Stomach (tissue), 4 donors: ENCODE measurements at regions not wholly inside any gene's neighbourhood (a gene's known extent, or its start where the extent isn't known, plus 50 kb on each side); places are given as distances from the start of the nearest gene placed in this dataset.

ENCODE experiments used
- CTCF ChIP-seq, 7 experiments: fragments of 450-650 bp in 4 of 7; fragments of 200-600 bp in 3 of 7; sonication (generic) in 3 of 7; IDR thresholded peaks; one replicate each; pipeline ENCODE4 v1.5.1; 2016 to 2019; ENCODE audit warnings: antibody characterized with exemption in 7 of 7, control low read depth in 2 of 7, mild to moderate bottlenecking in 1 of 7
- EP300 ChIP-seq: sonication (generic); formaldehyde crosslinking; IDR thresholded peaks from one replicate; pipeline ENCODE4 v1.6.1; 2017; ENCODE audit warnings: antibody characterized with exemption
- POLR2A ChIP-seq, 4 donors: fragments of 450-650 bp; IDR thresholded peaks; one replicate each; pipeline ENCODE4 v1.6.1; 2016; ENCODE audit warnings: antibody characterized with exemption in 4 of 4, control low read depth in 2 of 4, mild to moderate bottlenecking in 1 of 4, moderate library complexity in 1 of 4
- POLR2AphosphoS5 ChIP-seq, 3 donors: sonication (generic); formaldehyde crosslinking; IDR thresholded peaks; one replicate each; pipeline ENCODE4 v1.6.1; 2016; ENCODE audit warnings: antibody characterized with exemption in 3 of 3

- TF ChIP-seq POLR2AphosphoS5 (IDR thresholded peaks at IDR 0.05) (no peak), CTCF (IDR thresholded peaks at IDR 0.05) (no peak), POLR2A (IDR thresholded peaks at IDR 0.05) (no peak), EP300 (no peak)
Measured at GRCh38 chr18:28398471-28398870, 221.5 kb upstream of the CDH2 start.
